NOMO-1 treated with dmso at 0.1 percent for 144 hours (cell line): ENCODE measurements at regions not wholly inside any gene's neighbourhood (a gene's known extent, or its start where the extent isn't known, plus 50 kb on each side); places are given as distances from the start of the nearest gene placed in this dataset.
"Not testable (repeated sequence)": the region's sequence is repeated elsewhere in the genome, so short reads cannot be mapped to it uniquely, and the experiment has no call there.

Experiments
- DNase-seq: peaks from one replicate; lab custom pipeline; 2025; ENCODE audit not compliant: unreplicated experiment; lab: John Stamatoyannopoulos, UW

- DNase-seq, result no peak
These were observed 1254.5 kb upstream of the FAM98A start for GRCh38 chr2:34853646-34854045.

DNA sequence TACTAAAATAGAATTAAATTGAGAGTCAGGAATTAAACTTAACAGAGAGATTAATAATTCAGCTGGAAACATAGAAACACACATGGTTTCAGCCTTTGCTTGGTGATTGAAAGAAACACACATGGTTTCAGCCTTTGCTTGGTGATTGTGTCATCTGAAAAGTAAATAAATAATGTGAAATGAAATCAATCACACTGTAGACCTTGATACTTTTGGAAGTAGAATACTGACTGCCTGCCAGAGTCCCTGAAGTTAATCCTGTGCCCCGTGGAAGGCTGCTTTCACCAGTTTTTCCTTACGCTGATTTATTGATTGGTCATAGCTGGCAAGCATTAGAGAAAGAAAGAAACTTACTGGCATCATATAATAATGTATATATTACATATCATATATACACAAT, 1252.7 kb upstream of the FAM98A start:
- no peak for DNase-seq

DNA sequence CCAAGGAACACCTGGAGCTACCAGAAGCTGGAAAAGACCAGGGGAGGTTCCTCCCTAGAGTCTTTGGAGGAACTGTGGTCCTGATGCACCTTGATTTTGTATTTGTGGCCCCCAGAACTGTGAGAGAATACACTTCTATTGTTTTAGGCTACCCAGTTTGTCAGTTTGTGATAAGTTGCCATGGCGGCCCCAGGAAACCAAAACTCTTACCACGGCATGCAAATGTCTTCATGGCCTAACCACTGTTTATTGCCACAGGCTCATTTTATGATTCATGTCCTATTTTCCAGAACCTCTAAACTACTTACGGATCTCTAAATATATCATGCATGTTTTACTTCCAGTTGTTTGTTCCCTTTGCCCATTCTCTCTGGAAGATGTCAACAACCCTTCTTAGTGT, 1250.7 kb upstream of the FAM98A start:
- DNase-seq, result no peak

GRCh38 chr2:34848691-34849090, 1249.6 kb upstream of the FAM98A start:
- DNase-seq, result no peak

DNA sequence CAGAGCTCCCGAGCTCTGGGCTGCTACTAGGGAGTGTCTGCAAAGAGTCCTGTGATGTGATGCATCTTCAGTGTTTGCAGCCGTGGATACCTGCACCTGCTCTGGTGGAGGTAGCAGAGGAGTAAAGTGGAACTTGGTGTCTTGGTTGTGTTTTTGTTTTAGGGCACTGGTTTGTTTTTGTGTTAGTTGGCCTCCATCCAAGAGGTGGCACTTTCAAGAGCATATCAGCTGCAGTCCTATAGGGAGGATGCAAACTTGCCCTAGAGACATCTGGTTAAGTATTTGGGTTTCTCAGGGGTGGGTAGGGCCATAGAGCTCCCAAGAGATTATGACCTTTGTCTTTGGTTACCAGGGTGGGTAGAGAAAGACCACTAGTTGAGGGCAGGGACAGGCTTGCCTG, 1249.0 kb upstream of the FAM98A start:
- no peak for DNase-seq

DNA sequence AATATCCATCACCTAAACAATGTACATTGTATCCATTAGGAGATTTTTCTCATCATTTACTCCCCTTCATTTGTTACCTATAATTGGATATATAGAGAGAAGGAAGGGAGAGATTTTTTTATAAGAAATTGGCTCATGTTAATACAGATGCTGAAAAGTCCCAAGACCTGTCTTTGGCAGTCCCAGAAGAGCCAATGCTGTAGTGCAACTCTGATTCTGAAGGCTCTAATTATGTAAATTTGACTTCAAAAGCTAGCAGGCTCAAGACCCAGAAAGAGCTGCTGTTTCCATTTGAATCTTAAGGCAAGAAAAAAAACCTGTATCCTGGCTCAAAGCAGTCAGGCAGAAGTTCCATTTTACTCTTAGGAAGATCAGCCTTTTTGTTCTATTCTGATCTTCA, 1245.5 kb upstream of the FAM98A start:
- no peak for DNase-seq

DNA sequence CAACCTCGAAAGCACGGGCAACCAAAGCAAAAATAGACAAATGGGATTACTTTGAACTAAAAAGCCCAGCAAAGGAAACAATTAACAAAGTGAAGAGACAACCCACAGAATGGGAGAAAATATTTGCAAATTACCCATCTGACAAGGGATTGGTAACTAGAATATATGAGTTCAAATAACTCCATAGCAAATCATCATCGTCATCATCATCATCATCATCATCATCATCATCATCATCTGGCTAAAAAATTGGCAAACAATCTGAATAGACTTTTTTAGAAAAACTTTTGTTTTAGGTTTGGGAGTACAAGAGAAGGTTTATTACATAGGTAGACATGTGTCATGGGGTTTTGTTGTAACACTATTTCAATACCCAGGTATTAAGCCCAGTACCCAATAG, 1239.3 kb upstream of the FAM98A start:
- DNase-seq, result no peak

GRCh38 chr2:34836361-34836760, 1237.3 kb upstream of the FAM98A start:
- no peak for DNase-seq

DNA sequence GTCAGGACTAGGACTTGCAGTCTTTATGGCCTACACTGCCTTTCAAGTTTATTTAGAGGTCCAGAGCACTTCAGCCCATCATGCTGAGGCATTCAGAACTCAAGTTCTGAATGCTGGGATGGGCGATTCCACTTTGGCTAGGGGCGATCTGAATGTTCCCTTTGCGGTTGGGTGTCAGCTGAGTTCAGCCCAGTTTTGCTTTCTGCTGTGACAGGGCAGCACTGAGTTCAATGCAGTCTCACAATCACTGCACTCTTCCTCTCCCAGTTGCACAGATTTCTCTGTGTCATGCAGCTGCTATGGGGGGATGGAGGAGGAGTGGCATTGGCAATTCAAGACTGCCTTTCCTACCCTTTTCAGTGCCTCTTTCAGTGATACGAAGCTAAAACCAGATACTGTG, 1232.0 kb upstream of the FAM98A start:
- DNase-seq, result no peak

- no peak for DNase-seq
These were observed 1229.4 kb upstream of the FAM98A start for GRCh38 chr2:34828481-34828880.

DNA sequence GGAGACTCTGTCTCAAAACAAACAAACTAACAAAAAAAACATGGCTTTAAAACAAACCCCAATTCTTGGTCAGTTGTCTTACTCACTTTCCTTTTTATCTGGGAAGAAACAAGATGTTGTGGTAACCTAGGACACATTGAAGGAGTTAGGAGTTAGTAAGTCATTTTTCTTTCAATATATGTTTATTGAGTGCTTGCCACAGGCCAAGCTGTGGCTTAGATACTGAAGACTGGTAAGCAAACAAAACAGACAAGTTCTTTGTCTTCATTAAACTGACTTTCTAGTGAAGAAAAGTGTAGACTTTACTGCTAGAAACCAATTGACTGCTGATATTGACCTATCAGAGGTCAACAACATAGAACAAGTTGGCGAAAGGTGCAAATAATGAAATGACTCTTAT, 1228.3 kb upstream of the FAM98A start:
- DNase-seq, result no peak

GRCh38 chr2:34825686-34826085, 1226.6 kb upstream of the FAM98A start:
- DNase-seq, result no peak

DNA sequence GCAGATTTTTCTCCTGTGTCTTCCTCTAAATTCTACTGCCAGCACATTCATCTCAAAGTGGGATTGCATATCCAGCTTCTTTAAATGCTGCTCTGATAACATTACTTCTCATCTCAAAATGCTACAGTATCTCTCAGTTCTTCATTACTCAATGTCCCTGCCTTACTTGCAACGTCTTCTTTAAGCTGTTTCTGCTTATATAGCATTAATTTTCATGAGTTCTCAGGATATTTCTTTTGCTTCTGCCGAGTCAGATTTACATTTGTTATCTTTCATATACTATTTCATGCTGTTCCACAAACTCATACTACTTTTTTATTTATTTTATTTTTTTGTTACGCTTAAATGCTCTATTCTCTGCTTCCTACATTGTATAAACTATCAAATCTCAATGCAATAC, 1223.5 kb upstream of the FAM98A start:
- no peak for DNase-seq

- DNase-seq, result no peak
These were observed 1216.1 kb upstream of the FAM98A start for GRCh38 chr2:34815052-34815741.

DNA sequence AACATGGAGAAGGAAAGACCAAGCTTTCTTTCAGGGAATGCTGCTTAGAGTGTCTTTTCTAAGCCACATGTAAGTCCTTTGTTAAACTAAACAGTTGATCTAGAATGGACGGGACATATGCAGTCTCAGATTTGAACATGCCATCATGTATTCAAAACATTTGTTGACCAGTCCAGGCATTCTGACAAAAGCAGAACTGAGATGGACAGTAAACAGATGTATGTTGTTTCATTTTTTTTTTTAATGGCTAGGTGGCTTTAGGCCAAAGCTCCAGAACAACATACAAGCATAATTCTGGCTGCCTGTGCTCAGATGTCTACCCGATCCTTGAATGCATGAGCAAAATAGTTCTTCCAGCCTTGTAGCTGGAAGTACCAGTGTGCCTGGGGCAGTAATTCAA, 1211.4 kb upstream of the FAM98A start:
- no peak for DNase-seq

- DNase-seq, result no peak
These were observed 1209.3 kb upstream of the FAM98A start for GRCh38 chr2:34808426-34808825.

DNA sequence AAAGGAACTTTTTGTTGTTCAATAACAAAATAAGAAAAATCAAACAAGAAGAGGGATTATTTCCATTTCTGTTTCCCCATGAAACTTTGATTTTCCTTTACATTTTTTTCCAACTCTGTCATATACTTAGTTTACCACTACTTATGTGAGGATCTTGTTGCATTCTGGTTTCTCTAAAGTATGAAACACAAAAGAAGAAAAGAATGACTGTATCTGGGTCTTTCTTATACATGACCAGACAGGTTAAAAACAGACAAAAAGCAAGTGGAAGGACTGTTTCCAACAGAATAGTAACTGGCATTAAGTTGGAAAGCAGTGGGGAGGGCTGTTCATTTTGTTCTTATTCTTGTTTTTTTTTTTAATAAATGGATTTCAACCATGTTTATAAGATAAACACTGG, 1207.8 kb upstream of the FAM98A start:
- DNase-seq, result no peak

GRCh38 chr2:34806396-34806795, 1207.3 kb upstream of the FAM98A start:
- DNase-seq, result no peak

DNA sequence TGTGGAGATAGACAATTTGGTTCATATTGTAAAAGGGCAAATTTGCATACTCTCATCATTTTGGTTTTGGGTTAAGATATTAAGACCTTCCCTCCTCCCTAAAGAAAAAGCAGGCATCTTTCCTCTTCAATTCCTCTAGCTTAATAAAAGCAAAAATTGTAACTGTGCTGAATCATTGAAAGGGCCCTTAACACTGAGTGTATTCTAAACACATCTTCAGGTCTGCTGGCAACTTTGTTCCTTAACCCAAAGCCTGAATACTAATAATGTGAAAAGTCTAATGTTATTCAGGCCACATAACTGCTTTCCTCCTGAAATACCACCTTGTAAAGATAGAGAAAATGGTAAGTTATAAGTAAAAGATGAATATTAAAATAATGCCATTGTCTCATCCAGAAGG, 1200.5 kb upstream of the FAM98A start:
- DNase-seq, result no peak

DNA sequence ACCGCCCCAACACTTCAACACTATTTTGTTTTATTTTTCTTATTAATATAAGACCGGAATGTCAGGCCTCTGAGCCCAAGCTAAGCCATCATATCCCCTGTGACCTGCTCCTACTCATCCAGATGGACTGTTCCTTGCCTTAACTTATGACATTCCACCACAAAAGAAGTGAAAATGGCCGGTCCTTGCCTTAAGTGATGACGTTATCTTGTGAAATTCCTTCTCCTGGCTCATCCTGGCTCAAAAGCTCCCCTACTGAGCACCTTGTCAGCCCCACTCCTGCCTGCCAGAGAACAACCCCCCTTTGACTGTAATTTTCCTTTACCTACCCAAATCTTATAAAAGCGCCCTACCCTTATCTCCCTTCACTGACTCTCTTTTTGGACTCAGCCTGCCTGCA, 1196.5 kb upstream of the FAM98A start:
- DNase-seq, result not testable (repeated sequence)

DNA sequence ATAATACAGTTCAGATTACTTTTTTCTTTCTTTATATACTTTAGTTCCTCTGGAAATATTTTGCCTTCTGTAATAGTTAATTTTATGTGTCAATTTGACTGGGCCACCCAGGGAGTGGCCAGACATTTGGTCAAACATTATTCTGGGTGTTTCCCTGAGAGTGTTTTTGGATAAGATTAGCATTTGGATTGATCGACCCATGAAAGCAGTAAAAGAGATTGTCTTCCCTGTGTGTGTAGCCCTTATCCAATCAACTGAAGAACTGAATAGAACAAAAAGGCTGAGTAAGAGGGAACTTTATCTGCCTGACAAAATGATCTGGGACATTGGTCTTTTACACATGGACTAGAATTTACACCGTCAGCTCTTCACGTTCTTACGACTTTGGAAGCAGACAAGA, 1190.1 kb upstream of the FAM98A start:
- DNase-seq, result no peak

DNA sequence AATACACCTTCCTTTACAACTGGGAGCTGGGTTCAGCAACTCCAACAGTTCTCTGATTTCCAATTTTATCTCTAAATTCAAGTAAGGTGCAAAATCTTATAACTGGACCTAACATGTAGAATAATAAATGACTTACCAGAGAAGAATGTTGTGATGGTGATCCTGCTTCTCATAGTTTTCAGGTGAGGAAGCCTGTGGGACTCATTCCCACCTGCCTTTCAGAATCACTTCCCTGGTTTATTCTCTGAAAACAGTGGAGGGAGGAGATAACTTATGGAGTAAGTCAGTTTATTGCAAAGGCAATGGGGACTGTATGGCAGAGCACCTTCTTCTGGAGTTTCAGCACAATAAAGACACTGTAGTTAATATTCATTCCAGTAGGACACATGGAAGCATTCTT, 1188.2 kb upstream of the FAM98A start:
- DNase-seq, result no peak

GRCh38 chr2:34785206-34785785, 1186.2 kb upstream of the FAM98A start:
- no peak for DNase-seq
